CD4-positive, alpha-beta T cell (primary cell): ENCODE measurements at regions not wholly inside any gene's neighbourhood (a gene's known extent, or its start where the extent isn't known, plus 50 kb on each side); places are given as distances from the start of the nearest gene placed in this dataset.
A peak's percentile ranks its signal among the peaks of the same experiment; 100 is the strongest.

Source experiments
- ATAC-seq: fragments of 200-7000 bp; cut with Tn5 transposase; one replicate; pipeline ENCODE4 v1.10.0; 2022; ENCODE audit warnings: mild to moderate bottlenecking; ENCODE audit not compliant: poor library complexity
- CTCF ChIA-PET: fragments of 350-600 bp; sonication (Branson Sonifier 250); formaldehyde crosslinking; loops from one replicate; lab custom pipeline; 2021; ENCODE audit warnings: antibody characterized with exemption, inconsistent platforms; lab: Charles Lee
- POLR2A ChIA-PET: fragments of 350-600 bp; sonication (Branson Sonifier 250); formaldehyde crosslinking; loops from one replicate; lab custom pipeline; 2021; ENCODE audit warnings: antibody characterized with exemption, inconsistent platforms; lab: Charles Lee
- DNase-seq, 14 experiments: peaks; one replicate each; pipeline ENCODE4 v3.0.0-alpha.2; 2013 to 2020; ENCODE audit warnings: mixed read lengths in 2 of 14
- H3K27ac ChIP-seq, 2 donors: one replicate each; pipeline versions ENCODE4 v1.5.1 to v1.7.0; 2013; ENCODE audit warnings: low read length in 2 of 2, low read depth in 1 of 2, mild to moderate bottlenecking in 1 of 2
- H3K27me3 ChIP-seq, 2 experiments: 1 replicate in 1 of 2; 2 replicates in 1 of 2; pipeline versions ENCODE4 v1.6.1 to v1.7.0; 2013; ENCODE audit warnings: low read length in 2 of 2, control low read depth in 1 of 2, mild to moderate bottlenecking in 1 of 2, moderate library complexity in 1 of 2; ENCODE audit not compliant: insufficient read depth in 2 of 2, control insufficient read depth in 1 of 2
- H3K36me3 ChIP-seq: one replicate; pipeline ENCODE4 v1.6.1; 2013; ENCODE audit warnings: low read length, control low read depth; ENCODE audit not compliant: insufficient read depth
- H3K4me1 ChIP-seq: one replicate; pipeline ENCODE4 v1.6.1; 2013; ENCODE audit warnings: low read length, control low read depth; ENCODE audit not compliant: insufficient read depth
- H3K4me3 ChIP-seq: one replicate; pipeline ENCODE4 v1.5.1; 2013; ENCODE audit warnings: mild to moderate bottlenecking, low read length, moderate library complexity
- H3K9me3 ChIP-seq, 2 experiments: 1 replicate in 1 of 2; 2 replicates in 1 of 2; pipeline versions ENCODE4 v1.6.1 to v1.7.0; 2013; ENCODE audit warnings: low read length in 2 of 2, mild to moderate bottlenecking in 2 of 2, control low read depth in 1 of 2, moderate library complexity in 1 of 2; ENCODE audit not compliant: control insufficient read depth in 1 of 2, insufficient read depth in 1 of 2
- H3K27ac Mint-ChIP-seq: one replicate; pipeline ENCODE4 v1.8.0; 2020; ENCODE audit warnings: mixed read lengths
- H3K27me3 Mint-ChIP-seq: one replicate; pipeline ENCODE4 v1.8.0; 2021; ENCODE audit warnings: mixed read lengths
- H3K36me3 Mint-ChIP-seq: one replicate; pipeline ENCODE4 v1.8.0; 2021; ENCODE audit warnings: low read depth, mixed read lengths
- H3K4me1 Mint-ChIP-seq: one replicate; pipeline ENCODE4 v1.8.0; 2021; ENCODE audit warnings: low read depth, mixed read lengths
- H3K4me3 Mint-ChIP-seq: one replicate; pipeline ENCODE4 v1.8.0; 2020; ENCODE audit warnings: mild to moderate bottlenecking, mixed read lengths
- H3K9me3 Mint-ChIP-seq: one replicate; pipeline ENCODE4 v1.8.0; 2020; ENCODE audit warnings: mixed read lengths
- intact Hi-C, 2 experiments: fragments of 100-400 bp; cut with DNase I in 1 of 2; cut with micrococcal nuclease in 1 of 2; formaldehyde crosslinking; loops; one replicate each; pipeline versions ENCODE4 v1.15.1 to v1.9.0; 2023 to 2025; cut with DNase I, micrococcal nuclease
- TF ChIP-seq, protein P1 (sequence below): fragments of 200-600 bp; IDR thresholded peaks from one replicate; pipeline ENCODE4 v1.8.0; 2022; ENCODE audit warnings: antibody characterized with exemption, mild to moderate bottlenecking

DNA sequence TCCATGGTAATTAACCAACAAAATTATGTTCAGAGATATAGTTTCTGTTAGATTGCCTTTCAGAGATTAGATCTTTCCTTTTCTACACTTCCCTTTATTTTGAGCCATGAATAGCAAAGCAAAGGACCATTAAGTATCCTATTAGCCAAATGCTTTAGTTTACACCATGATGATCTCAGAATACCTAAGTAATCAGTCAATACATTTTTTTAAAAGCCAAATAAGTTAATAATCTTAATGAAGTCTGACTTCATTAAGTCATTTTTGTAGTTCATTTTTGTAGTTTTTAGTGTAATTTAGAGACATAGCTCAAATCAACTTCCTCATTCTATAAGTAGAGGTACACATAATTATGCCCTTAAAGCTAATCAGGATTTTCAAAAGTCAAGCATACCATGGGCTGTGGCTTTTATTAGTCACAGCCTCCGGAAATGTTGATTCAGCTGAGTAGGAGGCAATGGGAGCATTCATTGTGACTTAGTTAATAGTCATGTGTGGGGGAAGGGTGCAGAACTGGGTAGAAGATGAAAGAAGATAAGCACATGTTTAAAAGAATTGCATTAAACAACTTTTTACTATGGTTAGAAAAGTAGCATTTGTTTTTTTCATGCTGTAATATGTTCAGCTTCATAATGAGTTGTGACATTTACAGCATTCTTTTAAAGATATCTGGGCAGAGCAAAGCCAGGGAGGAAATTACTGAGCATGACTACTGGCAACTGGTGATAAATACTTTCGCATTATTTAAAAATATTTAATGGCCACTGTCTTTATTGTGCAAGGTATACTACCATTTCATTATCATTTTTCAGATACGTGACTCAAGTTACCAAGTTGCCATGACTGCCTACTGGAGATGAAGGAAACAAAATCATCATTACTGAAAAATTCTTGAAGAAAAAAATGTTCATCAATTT is 57.3 kb upstream of the CCDC71L start:
- no peaks in the 10 kb centered on the region for H3K36me3 ChIP-seq
- no peaks in the 10 kb centered on the region for H3K4me1 Mint-ChIP-seq
- H3K27ac Mint-ChIP-seq, result no peak overlapping the region
- DNase-seq, result peak in 10 of 14 experiments; percentile 22 to 81 (median 42)
- peak; percentile 97 for ATAC-seq
- CTCF ChIA-PET, result interaction anchor here (1.4 to 3.5 kb wide), 3 partner anchors 11 to 58 kb away, joined by 3 to 19 read pairs (median 5); partner anchors contain the start of gene CCDC71L
- H3K9me3 ChIP-seq, result no peaks in the 10 kb centered on the region
- no peak overlapping the region for H3K27ac ChIP-seq
- no peaks in the 10 kb centered on the region for H3K27me3 Mint-ChIP-seq
- no peaks in the 10 kb centered on the region for H3K9me3 Mint-ChIP-seq
- H3K4me3 ChIP-seq, result no peak overlapping the region
- H3K4me3 Mint-ChIP-seq, result no peak overlapping the region
- no peaks in the 10 kb centered on the region for H3K27me3 ChIP-seq
- peaks cover 6% of the 10 kb centered on the region for H3K4me1 ChIP-seq
- POLR2A ChIA-PET, result interaction anchor here (0.8 to 2.4 kb wide), 4 partner anchors 14 to 449 kb away, joined by 3 to 16 read pairs (median 4); partner anchors contain the start of genes CCDC71L and NAMPT
- TF ChIP-seq, protein P1, sequence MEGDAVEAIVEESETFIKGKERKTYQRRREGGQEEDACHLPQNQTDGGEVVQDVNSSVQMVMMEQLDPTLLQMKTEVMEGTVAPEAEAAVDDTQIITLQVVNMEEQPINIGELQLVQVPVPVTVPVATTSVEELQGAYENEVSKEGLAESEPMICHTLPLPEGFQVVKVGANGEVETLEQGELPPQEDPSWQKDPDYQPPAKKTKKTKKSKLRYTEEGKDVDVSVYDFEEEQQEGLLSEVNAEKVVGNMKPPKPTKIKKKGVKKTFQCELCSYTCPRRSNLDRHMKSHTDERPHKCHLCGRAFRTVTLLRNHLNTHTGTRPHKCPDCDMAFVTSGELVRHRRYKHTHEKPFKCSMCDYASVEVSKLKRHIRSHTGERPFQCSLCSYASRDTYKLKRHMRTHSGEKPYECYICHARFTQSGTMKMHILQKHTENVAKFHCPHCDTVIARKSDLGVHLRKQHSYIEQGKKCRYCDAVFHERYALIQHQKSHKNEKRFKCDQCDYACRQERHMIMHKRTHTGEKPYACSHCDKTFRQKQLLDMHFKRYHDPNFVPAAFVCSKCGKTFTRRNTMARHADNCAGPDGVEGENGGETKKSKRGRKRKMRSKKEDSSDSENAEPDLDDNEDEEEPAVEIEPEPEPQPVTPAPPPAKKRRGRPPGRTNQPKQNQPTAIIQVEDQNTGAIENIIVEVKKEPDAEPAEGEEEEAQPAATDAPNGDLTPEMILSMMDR, result no peak
- H3K36me3 Mint-ChIP-seq, result no peaks in the 10 kb centered on the region
- intact Hi-C loops, result no loop called here

DNA sequence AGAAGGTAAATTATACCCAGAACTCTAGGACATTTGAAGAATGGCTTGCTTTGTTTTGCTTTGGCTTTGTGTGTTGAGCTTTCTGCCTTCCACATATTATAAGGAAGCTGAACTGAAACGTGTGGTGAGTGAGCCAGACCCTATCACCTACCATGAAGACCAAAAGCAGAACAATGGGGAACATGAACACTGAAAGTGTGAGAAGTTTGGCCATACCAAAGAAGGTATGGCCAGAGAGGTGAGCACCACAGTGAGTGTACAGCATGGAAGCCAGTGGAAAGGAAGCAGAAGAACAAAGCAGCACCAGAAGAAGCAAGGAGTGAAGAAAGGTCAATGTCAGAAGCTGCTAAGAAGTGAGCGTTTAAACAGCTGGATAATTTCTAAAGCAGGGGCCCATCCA is 59.7 kb upstream of the CCDC71L start:
- no peak overlapping the region for H3K4me3 ChIP-seq
- Mint-ChIP-seq H3K27me3 (no peaks in the 10 kb centered on the region), H3K9me3 (no peaks in the 10 kb centered on the region), H3K4me1 (no peaks in the 10 kb centered on the region), H3K36me3 (no peaks in the 10 kb centered on the region), H3K4me3 (no peak overlapping the region), H3K27ac (no peak overlapping the region)
- intact Hi-C loops, result no loop called here
- CTCF ChIA-PET, result interaction anchor here (3.5 kb wide), 1 partner anchor 16 kb away, joined by 19 read pairs; no protein-coding TSS in a partner anchor
- no peak overlapping the region for H3K27ac ChIP-seq
- no peak for ATAC-seq
- no peaks in the 10 kb centered on the region for H3K36me3 ChIP-seq
- no peaks in the 10 kb centered on the region for H3K27me3 ChIP-seq
- POLR2A ChIA-PET, result no interaction called here
- H3K9me3 ChIP-seq, result no peaks in the 10 kb centered on the region
- TF ChIP-seq, protein P1, result no peak
- peaks cover 6% of the 10 kb centered on the region for H3K4me1 ChIP-seq
- DNase-seq, result peak in 1 of 14 experiments; percentile 3

DNA sequence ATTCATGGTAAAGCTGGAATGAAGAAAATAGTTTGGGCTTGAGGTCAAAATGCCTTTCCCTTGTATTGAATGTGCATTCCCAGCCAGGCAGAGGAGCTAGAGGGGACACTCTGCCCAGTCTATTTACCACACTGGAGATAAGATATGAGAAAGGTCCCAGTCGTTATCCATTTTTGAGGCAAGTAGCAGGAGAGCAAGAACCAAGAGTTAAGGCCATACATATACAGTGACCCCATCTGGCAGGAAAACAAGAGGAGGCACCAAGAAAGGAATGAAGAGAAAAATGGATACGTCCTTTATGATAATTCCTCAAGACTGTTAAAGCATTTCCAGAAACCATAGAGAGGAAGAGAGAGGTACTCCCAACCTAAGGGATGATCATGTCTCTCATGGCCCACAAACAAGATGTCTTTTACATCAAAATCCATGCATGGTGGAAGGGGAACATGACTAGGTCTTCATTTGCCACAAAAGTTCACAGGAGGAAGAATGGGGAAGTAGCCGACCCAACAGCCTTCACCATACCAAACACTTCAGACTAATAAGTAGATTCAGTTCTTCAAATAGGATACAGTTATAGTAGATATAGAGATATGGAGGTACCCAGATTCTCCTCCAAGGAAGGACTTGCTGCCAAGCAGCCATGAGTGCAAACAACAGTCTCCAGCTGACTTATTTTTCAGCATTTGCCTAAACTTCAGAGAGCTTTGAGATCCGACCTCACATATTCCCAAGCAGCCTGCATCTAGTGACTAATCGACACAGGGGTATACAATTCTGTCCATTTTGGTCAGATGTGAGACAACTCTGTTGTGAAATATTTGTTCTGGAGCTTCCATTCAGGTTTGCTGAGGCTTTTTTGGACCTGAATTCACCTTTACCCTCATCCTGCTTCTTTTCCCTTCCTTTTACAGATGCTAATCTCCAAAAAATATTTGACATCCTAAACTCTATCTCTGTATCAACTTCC is 61.1 kb upstream of the CCDC71L start:
- H3K27ac ChIP-seq, result no peak overlapping the region
- H3K4me1 ChIP-seq, result peaks cover 6% of the 10 kb centered on the region
- intact Hi-C loops, result no loop called here
- Mint-ChIP-seq H3K4me1 (no peaks in the 10 kb centered on the region), H3K27ac (no peak overlapping the region), H3K36me3 (no peaks in the 10 kb centered on the region), H3K4me3 (no peak overlapping the region), H3K27me3 (no peaks in the 10 kb centered on the region), H3K9me3 (no peaks in the 10 kb centered on the region)
- CTCF ChIA-PET, result no interaction called here
- no peak overlapping the region for H3K4me3 ChIP-seq
- POLR2A ChIA-PET, result no interaction called here
- TF ChIP-seq, protein P1, result no peak
- no peaks in the 10 kb centered on the region for H3K9me3 ChIP-seq
- DNase-seq (peak in 2 of 14 experiments; percentile 28 to 33), ATAC-seq (no peak)
- H3K36me3 ChIP-seq, result no peaks in the 10 kb centered on the region
- no peaks in the 10 kb centered on the region for H3K27me3 ChIP-seq
